HG03039 (cell line): ENCODE measurements at regions not wholly inside any gene's neighbourhood (a gene's known extent, or its start where the extent isn't known, plus 50 kb on each side); places are given as distances from the start of the nearest gene placed in this dataset.

Source experiments
- ATAC-seq: cut with Tn5 transposase; IDR thresholded peaks from one replicate; pipeline ENCODE4 v1.9.1; 2021; ENCODE audit warnings: mild to moderate bottlenecking, moderate library complexity; ENCODE audit not compliant: unreplicated experiment

- no peak for ATAC-seq
These were observed 93.5 kb upstream of the SLC25A13 start for GRCh38 chr7:96415293-96415940.

GRCh38 chr7:96414931-96415292, 93.0 kb upstream of the SLC25A13 start:
- ATAC-seq = peak; percentile 72

- ATAC-seq = no peak
These were observed 88.4 kb upstream of the SLC25A13 start for GRCh38 chr7:96410126-96410839.

GRCh38 chr7:96408881-96409280, 87.0 kb upstream of the SLC25A13 start:
- ATAC-seq = no peak

GRCh38 chr7:96407427-96407826, 85.5 kb upstream of the SLC25A13 start:
- ATAC-seq = no peak

GRCh38 chr7:96402913-96403312, 81.0 kb upstream of the SLC25A13 start:
- no peak for ATAC-seq

- ATAC-seq = no peak
These were observed 79.3 kb upstream of the SLC25A13 start for GRCh38 chr7:96401200-96401599.

GRCh38 chr7:96400518-96400917, 78.6 kb upstream of the SLC25A13 start:
- ATAC-seq = no peak

- no peak for ATAC-seq
These were observed 78.1 kb upstream of the SLC25A13 start for GRCh38 chr7:96400001-96400400.

- no peak for ATAC-seq
These were observed 76.2 kb upstream of the SLC25A13 start for GRCh38 chr7:96397936-96398598.

- no peak for ATAC-seq
These were observed 66.9 kb upstream of the SLC25A13 start for GRCh38 chr7:96388620-96389383.

- no peak for ATAC-seq
These were observed 66.3 kb upstream of the SLC25A13 start for GRCh38 chr7:96388166-96388565.

GRCh38 chr7:96380111-96380512, 58.2 kb upstream of the SLC25A13 start:
- no peak for ATAC-seq

GRCh38 chr7:96377399-96377798, 55.5 kb upstream of the SLC25A13 start:
- no peak for ATAC-seq
